ENCODE measurements at regions not wholly inside any gene's neighbourhood (a gene's known extent, or its start where the extent isn't known, plus 50 kb on each side); places are given as distances from the start of the nearest gene placed in this dataset.

- TF ChIP-seq CTCF (IDR thresholded peaks at IDR 0.05; ENCODE audit: poor library complexity) (no peak), EZH2 (IDR thresholded peaks at IDR 0.05; ENCODE audit: borderline replicate concordance) (no peak)
Measured at GRCh38 chr3:106339551-106339950, 470.7 kb upstream of the CBLB start.
